SU-DHL-6 (cell line): ENCODE measurements at regions not wholly inside any gene's neighbourhood (a gene's known extent, or its start where the extent isn't known, plus 50 kb on each side); places are given as distances from the start of the nearest gene placed in this dataset.

Source experiments
- CTCF ChIP-seq: fragments of 200-600 bp; sonication (generic); IDR thresholded peaks from one replicate; pipeline ENCODE4 v1.5.1; 2017; ENCODE audit warnings: antibody characterized with exemption, mild to moderate bottlenecking, low read length, moderate library complexity; ENCODE audit not compliant: insufficient read depth, poor library complexity, severe bottlenecking
- EZH2phosphoT487 ChIP-seq: fragments of 200-600 bp; sonication (generic), shearing (Covaris generic); conservative IDR thresholded peaks from 2 replicates; pipeline ENCODE4 v1.6.1; 2018; ENCODE audit warnings: mild to moderate bottlenecking, antibody characterized with exemption, low read length, moderate library complexity, mixed read lengths

GRCh38 chr10:32171204-32171603 lies 115.0 kb upstream of the KIF5B start:
- TF ChIP-seq CTCF (no peak), EZH2phosphoT487 (no peak)
